ENCODE measurements at regions not wholly inside any gene's neighbourhood (a gene's known extent, or its start where the extent isn't known, plus 50 kb on each side); places are given as distances from the start of the nearest gene placed in this dataset.

GRCh38 chr20:6575912-6576401 is 191.5 kb upstream of the BMP2 start:
- TF ChIP-seq CTCF (IDR thresholded peaks at IDR 0.05), result no peak
- no peak for TF ChIP-seq POLR2A (IDR thresholded peaks at IDR 0.05)
